Activated CD4-positive, alpha-beta memory T cell treated with anti-CD3 and anti-CD28 coated beads for 36 hours (primary cell): ENCODE measurements at regions not wholly inside any gene's neighbourhood (a gene's known extent, or its start where the extent isn't known, plus 50 kb on each side); places are given as distances from the start of the nearest gene placed in this dataset.
"Not testable (repeated sequence)": the region's sequence is repeated elsewhere in the genome, so short reads cannot be mapped to it uniquely, and the experiment has no call there.

ENCODE experiments used
- CTCF ChIA-PET: fragments of 350-600 bp; sonication (Branson Sonifier 250); formaldehyde crosslinking; loops from one replicate; lab custom pipeline; 2021; ENCODE audit warnings: antibody characterized with exemption, inconsistent platforms; lab: Charles Lee
- POLR2A ChIA-PET: fragments of 350-600 bp; sonication (Branson Sonifier 250); formaldehyde crosslinking; loops from one replicate; lab custom pipeline; 2021; ENCODE audit warnings: antibody characterized with exemption; lab: Charles Lee
- DNase-seq: peaks from one replicate; pipeline ENCODE4 v3.0.0-alpha.2; 2020
- H3K27ac Mint-ChIP-seq: one replicate; pipeline ENCODE4 v1.8.0; 2021; ENCODE audit warnings: mixed read lengths
- H3K27me3 Mint-ChIP-seq: one replicate; pipeline ENCODE4 v1.8.0; 2021; ENCODE audit warnings: mixed read lengths
- H3K36me3 Mint-ChIP-seq: one replicate; pipeline ENCODE4 v1.8.0; 2021; ENCODE audit warnings: mixed read lengths
- H3K4me1 Mint-ChIP-seq: one replicate; pipeline ENCODE4 v1.8.0; 2021; ENCODE audit warnings: low read depth, mixed read lengths
- H3K4me3 Mint-ChIP-seq: one replicate; pipeline ENCODE4 v1.8.0; 2021; ENCODE audit warnings: mild to moderate bottlenecking, mixed read lengths
- H3K9me3 Mint-ChIP-seq: one replicate; pipeline ENCODE4 v1.8.0; 2021; ENCODE audit warnings: mixed read lengths
- intact Hi-C: fragments of 100-400 bp; cut with micrococcal nuclease; formaldehyde crosslinking; loops from one replicate; pipeline ENCODE4 v1.15.1; 2023

DNA sequence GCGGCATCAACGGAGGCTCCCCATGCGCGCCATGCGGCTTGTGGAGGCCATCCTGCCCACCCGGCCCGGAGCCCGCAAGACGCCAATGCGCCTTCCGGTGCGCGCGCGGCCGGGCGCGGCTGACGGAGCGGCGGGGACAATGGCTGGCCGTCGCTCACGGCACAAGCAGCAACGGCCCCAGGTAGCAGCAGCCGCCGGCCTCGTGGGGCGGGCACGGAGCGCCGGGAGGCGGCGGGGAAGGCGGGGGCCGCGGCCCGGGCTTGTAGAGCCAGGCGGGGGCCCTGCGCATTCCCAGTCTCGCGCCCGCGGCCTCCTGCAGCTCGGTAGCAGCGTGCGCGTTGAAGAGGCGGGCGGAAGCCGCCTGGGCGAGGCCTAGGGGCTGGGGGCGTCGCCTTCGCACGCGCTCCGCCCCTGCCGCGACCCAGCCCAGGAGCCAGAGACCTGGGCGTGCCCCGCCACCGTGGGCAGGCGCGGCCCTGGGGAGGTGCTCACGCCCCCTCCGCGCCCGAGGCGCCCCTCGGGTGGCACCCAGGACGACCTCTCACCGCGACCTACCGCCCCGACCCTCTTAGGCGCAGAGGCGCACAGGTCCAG is 207.1 kb upstream of the PRKX start:
- H3K27me3 Mint-ChIP-seq, H3K27ac Mint-ChIP-seq: not testable (repeated sequence)

DNA sequence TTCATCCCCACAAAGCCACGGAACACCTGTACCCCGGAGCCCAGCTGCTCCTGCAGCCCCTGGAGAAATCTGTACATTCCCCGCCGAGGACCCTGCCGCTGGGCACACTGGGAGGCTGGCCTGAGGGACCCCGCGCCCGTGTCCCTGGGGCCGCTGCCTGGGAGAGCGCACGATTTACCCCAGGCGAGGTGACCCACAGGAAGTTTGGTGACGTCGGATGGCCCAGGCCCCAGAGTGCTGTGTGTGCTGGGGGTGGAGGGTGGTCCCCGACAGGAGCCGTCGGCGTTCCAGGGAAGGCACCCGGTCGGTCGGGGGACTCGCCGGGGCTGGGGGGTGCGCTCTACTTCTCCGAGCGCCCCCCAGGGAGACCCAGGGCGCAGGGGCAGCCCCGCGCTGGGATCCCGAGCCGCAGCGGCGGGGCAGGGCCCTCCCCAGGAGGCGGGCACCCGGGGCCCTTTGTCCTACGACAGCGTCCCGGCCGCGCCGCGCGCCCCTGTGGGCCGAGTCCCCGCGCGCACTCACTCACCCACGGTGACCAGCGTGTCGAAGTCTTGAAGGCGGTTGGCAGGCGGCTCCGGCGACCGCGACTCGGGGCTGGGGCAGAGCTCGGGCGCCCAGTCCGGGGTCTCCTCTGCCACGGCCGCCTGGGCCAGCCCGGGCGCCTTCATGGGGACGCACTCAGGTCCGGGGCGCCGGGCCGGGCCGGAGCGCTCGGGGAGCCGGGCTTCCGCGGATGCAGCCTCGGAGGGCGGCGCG is 206.4 kb upstream of the PRKX start:
- H3K27ac Mint-ChIP-seq, H3K27me3 Mint-ChIP-seq, intact Hi-C loops: not testable (repeated sequence)

More for the DNA sequence above, 207.1 kb upstream of the PRKX start:
- H3K4me3 Mint-ChIP-seq, H3K9me3 Mint-ChIP-seq, intact Hi-C loops, POLR2A ChIA-PET, DNase-seq, H3K36me3 Mint-ChIP-seq, H3K4me1 Mint-ChIP-seq, CTCF ChIA-PET: not testable (repeated sequence)

DNA sequence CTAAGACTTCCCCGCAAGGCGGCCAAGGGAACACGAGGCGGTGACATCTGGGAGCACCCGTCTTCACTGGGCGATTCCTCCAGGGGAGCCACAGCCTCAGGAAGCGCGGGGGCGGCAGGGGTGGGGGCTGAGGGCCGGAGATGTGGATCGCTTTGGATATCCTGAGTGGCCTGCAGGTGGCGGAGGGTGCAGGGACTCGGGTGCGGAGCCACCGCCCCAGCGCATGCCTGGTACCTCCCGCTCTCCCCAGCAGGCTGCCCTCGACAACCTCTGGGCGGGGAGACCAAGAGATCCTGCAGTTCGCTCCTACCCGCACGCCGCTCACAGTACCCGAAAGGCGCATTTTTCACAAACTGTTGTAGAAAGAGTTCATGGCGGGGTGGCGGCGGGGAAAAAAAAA is 201.4 kb upstream of the PRKX start:
- intact Hi-C loops, DNase-seq, POLR2A ChIA-PET, H3K36me3 Mint-ChIP-seq, H3K27ac Mint-ChIP-seq, CTCF ChIA-PET, H3K27me3 Mint-ChIP-seq, H3K9me3 Mint-ChIP-seq, H3K4me1 Mint-ChIP-seq, H3K4me3 Mint-ChIP-seq: not testable (repeated sequence)

More for the DNA sequence above, 206.4 kb upstream of the PRKX start:
- H3K9me3 Mint-ChIP-seq, DNase-seq, H3K4me1 Mint-ChIP-seq, H3K4me3 Mint-ChIP-seq, POLR2A ChIA-PET, CTCF ChIA-PET, H3K36me3 Mint-ChIP-seq: not testable (repeated sequence)

DNA sequence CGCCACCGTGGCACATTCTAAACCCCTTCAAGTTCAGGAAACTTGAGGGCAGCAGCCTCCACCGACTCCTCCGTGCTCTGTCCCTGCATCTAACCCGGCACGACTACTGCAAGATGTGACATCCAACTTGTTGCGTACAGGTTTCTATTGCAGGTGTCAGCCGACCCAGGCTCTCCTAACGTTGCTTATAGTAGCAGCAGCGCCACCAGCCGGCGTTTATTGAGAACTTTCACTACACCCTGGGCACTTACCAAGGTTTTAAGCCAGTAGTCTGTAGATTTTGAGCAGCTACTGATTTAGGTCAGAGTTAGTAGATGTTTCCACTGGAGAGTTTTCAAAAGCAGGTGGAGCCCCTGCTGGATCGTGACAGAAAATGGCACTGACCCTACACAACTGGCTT is 200.6 kb upstream of the PRKX start:
- CTCF ChIA-PET, DNase-seq, H3K4me3 Mint-ChIP-seq, POLR2A ChIA-PET, H3K27ac Mint-ChIP-seq, H3K4me1 Mint-ChIP-seq, intact Hi-C loops, H3K27me3 Mint-ChIP-seq, H3K36me3 Mint-ChIP-seq, H3K9me3 Mint-ChIP-seq: not testable (repeated sequence)

DNA sequence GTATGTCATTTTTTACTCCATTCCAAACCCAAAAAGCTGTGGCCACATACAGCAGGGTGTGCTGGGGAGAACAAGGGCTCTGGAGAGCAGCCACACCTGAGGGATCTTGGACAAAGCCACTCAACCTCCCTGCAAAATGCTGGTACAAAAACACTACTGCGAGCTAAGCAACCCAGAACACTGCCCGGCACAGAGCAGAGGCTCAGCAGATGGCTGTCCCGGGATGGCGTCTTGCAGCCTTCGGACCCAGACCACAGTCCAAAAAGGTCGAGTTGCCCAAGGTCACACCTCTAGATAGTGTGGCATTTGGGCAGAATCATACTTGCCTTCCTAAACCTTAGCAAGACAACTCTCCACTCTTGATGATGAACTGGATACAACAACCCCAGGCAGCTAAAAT is 197.6 kb upstream of the PRKX start:
- H3K9me3 Mint-ChIP-seq, H3K36me3 Mint-ChIP-seq, H3K27me3 Mint-ChIP-seq, DNase-seq, H3K4me3 Mint-ChIP-seq, POLR2A ChIA-PET, H3K4me1 Mint-ChIP-seq, H3K27ac Mint-ChIP-seq, intact Hi-C loops, CTCF ChIA-PET: not testable (repeated sequence)

DNA sequence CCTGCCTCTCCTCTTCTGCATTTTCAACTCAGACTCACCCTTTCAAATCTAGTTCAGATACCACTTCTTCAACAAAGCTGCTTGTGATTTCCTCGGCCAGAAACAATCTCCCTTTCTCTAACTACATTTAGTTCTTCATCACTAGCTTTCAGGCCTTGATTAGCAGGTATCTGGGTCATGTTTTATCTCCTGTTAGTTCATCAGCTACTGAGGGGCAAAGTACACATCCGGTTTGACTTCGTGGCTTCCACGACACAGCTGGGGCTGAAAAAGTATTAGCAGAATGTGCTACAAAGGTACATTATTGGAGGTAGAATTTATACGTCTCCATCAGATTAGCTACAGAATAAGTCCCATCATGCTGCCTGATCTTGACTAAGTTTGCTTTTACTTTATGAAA is 197.2 kb upstream of the PRKX start:
- H3K9me3 Mint-ChIP-seq, H3K27ac Mint-ChIP-seq, intact Hi-C loops, DNase-seq, H3K4me3 Mint-ChIP-seq, POLR2A ChIA-PET, H3K36me3 Mint-ChIP-seq, CTCF ChIA-PET, H3K27me3 Mint-ChIP-seq, H3K4me1 Mint-ChIP-seq: not testable (repeated sequence)

DNA sequence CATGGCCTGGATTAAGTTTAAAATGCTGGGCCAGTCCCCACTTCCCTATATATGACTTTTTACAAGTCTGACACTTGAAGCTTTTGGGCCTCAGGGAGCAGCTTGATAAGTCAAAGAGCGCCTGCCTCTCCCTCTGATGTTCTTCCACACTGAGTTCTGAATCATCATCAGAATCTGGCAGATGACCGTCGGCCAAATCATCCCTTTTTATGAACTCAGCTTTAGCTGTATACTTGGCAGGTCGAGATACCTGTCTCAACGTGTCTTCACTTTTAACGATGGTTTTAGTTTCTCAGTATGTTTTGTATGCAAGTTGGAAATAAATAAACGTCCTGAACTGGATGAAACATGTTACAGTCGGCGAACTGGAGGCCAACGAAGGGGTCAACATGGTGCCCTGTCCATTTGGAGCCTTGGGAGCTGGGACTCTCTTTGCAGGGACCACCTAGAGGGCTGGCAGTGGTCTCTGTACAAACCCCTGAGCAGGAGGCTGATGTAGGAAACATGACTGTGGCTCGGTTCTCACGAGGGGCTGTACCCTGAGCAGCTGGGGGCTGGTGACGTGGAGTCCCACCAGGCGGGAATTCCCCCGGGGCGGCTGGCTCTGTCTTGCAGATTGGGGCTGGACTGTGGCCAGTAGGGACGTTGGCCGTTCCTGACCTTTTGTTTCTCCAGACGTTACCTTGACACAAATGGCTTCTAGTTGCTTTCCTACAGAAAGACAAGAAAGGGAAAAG is 192.2 kb upstream of the PRKX start:
- DNase-seq, H3K4me1 Mint-ChIP-seq, H3K4me3 Mint-ChIP-seq, H3K9me3 Mint-ChIP-seq, CTCF ChIA-PET, POLR2A ChIA-PET, H3K27me3 Mint-ChIP-seq, H3K36me3 Mint-ChIP-seq, intact Hi-C loops, H3K27ac Mint-ChIP-seq: not testable (repeated sequence)

DNA sequence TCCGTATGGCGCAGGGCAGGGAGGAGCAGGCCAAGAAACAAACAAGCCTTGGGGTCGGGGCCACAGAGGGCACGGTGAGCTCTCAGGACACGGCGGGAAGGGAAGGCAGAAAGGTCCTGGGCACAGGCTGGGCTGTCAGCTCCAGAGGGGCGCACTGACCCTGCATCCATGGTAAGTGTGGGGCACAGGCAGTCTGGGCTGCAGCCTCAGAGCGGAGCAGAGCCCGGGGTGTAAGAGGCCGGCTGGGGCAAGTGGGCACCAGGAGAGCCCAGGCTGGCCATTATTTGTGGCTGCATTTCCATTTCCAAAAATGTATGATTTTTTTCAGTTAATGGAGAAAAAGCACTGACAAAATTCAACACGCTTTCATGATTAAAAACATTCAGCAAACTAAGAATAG is 188.8 kb upstream of the PRKX start:
- H3K4me1 Mint-ChIP-seq, H3K27ac Mint-ChIP-seq, H3K4me3 Mint-ChIP-seq, DNase-seq, CTCF ChIA-PET, intact Hi-C loops, H3K27me3 Mint-ChIP-seq, POLR2A ChIA-PET, H3K9me3 Mint-ChIP-seq, H3K36me3 Mint-ChIP-seq: not testable (repeated sequence)

DNA sequence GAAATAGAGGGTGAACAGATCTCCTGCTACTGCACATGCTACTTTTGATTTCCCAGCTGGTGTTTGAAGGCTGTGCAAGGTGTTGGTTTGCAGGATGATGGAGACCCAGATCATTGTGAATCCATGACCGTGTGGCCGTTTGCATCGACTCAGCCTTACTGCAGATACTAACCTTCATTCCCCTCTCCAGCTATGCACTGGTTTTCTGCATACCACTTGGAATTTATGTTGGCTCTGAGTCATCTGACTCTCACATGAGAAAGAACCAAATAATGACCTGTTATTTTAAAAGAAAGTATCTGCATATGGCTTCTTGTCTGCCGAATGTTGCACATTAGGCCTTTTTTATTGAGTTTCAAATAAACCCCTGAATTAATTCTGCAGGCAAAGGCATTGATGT is 183.3 kb upstream of the PRKX start:
- CTCF ChIA-PET, H3K27me3 Mint-ChIP-seq, H3K36me3 Mint-ChIP-seq, POLR2A ChIA-PET, H3K4me3 Mint-ChIP-seq, DNase-seq, H3K4me1 Mint-ChIP-seq, H3K9me3 Mint-ChIP-seq, H3K27ac Mint-ChIP-seq, intact Hi-C loops: not testable (repeated sequence)

DNA sequence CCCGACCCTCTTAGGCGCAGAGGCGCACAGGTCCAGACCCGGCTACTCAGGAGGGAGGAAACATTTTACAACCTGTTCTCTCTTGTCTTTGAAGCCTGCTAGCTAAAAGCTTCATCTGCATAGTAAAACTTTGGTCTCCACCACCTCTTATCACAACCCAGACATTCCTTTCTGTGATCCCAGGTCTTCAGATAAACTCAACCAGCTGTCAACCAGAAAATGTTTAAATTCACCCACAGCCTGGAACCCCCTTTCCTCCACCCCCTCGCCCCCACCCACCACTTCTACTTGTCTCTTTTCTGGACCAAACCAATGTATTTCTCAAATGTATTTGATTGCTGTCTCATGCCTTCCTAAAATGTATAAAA is 169.1 kb upstream of the PRKX start:
- H3K27ac Mint-ChIP-seq, H3K27me3 Mint-ChIP-seq, H3K4me3 Mint-ChIP-seq, CTCF ChIA-PET, intact Hi-C loops, H3K36me3 Mint-ChIP-seq, POLR2A ChIA-PET, DNase-seq, H3K9me3 Mint-ChIP-seq, H3K4me1 Mint-ChIP-seq: not testable (repeated sequence)

DNA sequence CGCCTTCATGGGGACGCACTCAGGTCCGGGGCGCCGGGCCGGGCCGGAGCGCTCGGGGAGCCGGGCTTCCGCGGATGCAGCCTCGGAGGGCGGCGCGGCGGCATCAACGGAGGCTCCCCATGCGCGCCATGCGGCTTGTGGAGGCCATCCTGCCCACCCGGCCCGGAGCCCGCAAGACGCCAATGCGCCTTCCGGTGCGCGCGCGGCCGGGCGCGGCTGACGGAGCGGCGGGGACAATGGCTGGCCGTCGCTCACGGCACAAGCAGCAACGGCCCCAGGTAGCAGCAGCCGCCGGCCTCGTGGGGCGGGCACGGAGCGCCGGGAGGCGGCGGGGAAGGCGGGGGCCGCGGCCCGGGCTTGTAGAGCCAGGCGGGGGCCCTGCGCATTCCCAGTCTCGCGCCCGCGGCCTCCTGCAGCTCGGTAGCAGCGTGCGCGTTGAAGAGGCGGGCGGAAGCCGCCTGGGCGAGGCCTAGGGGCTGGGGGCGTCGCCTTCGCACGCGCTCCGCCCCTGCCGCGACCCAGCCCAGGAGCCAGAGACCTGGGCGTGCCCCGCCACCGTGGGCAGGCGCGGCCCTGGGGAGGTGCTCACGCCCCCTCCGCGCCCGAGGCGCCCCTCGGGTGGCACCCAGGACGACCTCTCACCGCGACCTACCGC is 168.6 kb upstream of the PRKX start:
- H3K27me3 Mint-ChIP-seq, H3K9me3 Mint-ChIP-seq, DNase-seq, H3K4me3 Mint-ChIP-seq, H3K36me3 Mint-ChIP-seq, H3K27ac Mint-ChIP-seq, intact Hi-C loops, POLR2A ChIA-PET, H3K4me1 Mint-ChIP-seq, CTCF ChIA-PET: not testable (repeated sequence)

DNA sequence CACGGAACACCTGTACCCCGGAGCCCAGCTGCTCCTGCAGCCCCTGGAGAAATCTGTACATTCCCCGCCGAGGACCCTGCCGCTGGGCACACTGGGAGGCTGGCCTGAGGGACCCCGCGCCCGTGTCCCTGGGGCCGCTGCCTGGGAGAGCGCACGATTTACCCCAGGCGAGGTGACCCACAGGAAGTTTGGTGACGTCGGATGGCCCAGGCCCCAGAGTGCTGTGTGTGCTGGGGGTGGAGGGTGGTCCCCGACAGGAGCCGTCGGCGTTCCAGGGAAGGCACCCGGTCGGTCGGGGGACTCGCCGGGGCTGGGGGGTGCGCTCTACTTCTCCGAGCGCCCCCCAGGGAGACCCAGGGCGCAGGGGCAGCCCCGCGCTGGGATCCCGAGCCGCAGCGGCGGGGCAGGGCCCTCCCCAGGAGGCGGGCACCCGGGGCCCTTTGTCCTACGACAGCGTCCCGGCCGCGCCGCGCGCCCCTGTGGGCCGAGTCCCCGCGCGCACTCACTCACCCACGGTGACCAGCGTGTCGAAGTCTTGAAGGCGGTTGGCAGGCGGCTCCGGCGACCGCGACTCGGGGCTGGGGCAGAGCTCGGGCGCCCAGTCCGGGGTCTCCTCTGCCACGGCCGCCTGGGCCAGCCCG is 167.9 kb upstream of the PRKX start:
- H3K27ac Mint-ChIP-seq, CTCF ChIA-PET, H3K4me1 Mint-ChIP-seq, DNase-seq, POLR2A ChIA-PET, H3K4me3 Mint-ChIP-seq, H3K36me3 Mint-ChIP-seq, H3K27me3 Mint-ChIP-seq, H3K9me3 Mint-ChIP-seq, intact Hi-C loops: not testable (repeated sequence)
